Effector memory CD4-positive, alpha-beta T cell (primary cell): ENCODE measurements at regions not wholly inside any gene's neighbourhood (a gene's known extent, or its start where the extent isn't known, plus 50 kb on each side); places are given as distances from the start of the nearest gene placed in this dataset.
"Not testable (repeated sequence)": the region's sequence is repeated elsewhere in the genome, so short reads cannot be mapped to it uniquely, and the experiment has no call there.

Experiments
- DNase-seq, 3 donors: peaks; one replicate each; pipeline ENCODE4 v3.0.0-alpha.2; 2020
- H3K27ac ChIP-seq: 2 replicates; pipeline ENCODE4 v1.7.0; 2013; ENCODE audit warnings: mild to moderate bottlenecking, low read length, moderate library complexity; ENCODE audit not compliant: insufficient read depth, poor library complexity, severe bottlenecking
- H3K27me3 ChIP-seq: replicated peaks from 2 replicates; pipeline ENCODE4 v1.7.0; 2013; ENCODE audit warnings: mild to moderate bottlenecking, low read length; ENCODE audit not compliant: insufficient read depth, control insufficient read depth, poor library complexity, severe bottlenecking
- H3K36me3 ChIP-seq: 2 replicates; pipeline ENCODE4 v1.7.0; 2013; ENCODE audit warnings: mild to moderate bottlenecking, low read length, moderate library complexity; ENCODE audit not compliant: control insufficient read depth, insufficient read depth
- H3K4me1 ChIP-seq: 2 replicates; pipeline ENCODE4 v1.7.0; 2013; ENCODE audit warnings: low read length, mild to moderate bottlenecking; ENCODE audit not compliant: control insufficient read depth, insufficient read depth, poor library complexity, severe bottlenecking
- H3K4me3 ChIP-seq: 2 replicates; pipeline ENCODE4 v1.7.0; 2013; ENCODE audit warnings: low read length, low read depth, mild to moderate bottlenecking; ENCODE audit not compliant: insufficient read depth, poor library complexity, severe bottlenecking
- H3K9me3 ChIP-seq: 2 replicates; pipeline ENCODE4 v1.7.0; 2013; ENCODE audit warnings: mild to moderate bottlenecking, low read length, moderate library complexity; ENCODE audit not compliant: control insufficient read depth

GRCh38 chr10:64682043-64682442 lies 1160.8 kb downstream of the REEP3 start:
- Histone ChIP-seq H3K27me3 (no peaks in the 10 kb centered on the region), H3K4me3 (no peak overlapping the region), H3K27ac (no peak overlapping the region), H3K36me3 (no peaks in the 10 kb centered on the region), H3K9me3 (no peaks in the 10 kb centered on the region), H3K4me1 (no peaks in the 10 kb centered on the region)
- DNase-seq, result no peak

- DNase-seq, result no peak
- Histone ChIP-seq H3K27ac (no peak overlapping the region), H3K27me3 (no peaks in the 10 kb centered on the region), H3K9me3 (no peaks in the 10 kb centered on the region), H3K4me1 (no peaks in the 10 kb centered on the region), H3K4me3 (no peak overlapping the region), H3K36me3 (no peaks in the 10 kb centered on the region)
Observed at GRCh38 chr10:64690194-64690593, 1169.0 kb downstream of the REEP3 start.

GRCh38 chr10:64699244-64699643 lies 1178.0 kb downstream of the REEP3 start:
- Histone ChIP-seq H3K27ac (no peak overlapping the region), H3K4me1 (no peaks in the 10 kb centered on the region), H3K4me3 (no peak overlapping the region), H3K9me3 (no peaks in the 10 kb centered on the region), H3K27me3 (no peaks in the 10 kb centered on the region), H3K36me3 (no peaks in the 10 kb centered on the region)
- DNase-seq, result no peak

- H3K9me3 ChIP-seq, H3K27me3 ChIP-seq, H3K27ac ChIP-seq, H3K36me3 ChIP-seq, H3K4me3 ChIP-seq, H3K4me1 ChIP-seq, DNase-seq: not testable (repeated sequence)
Observed at GRCh38 chr10:64702086-64702485, 1180.9 kb downstream of the REEP3 start.

- Histone ChIP-seq H3K36me3 (no peaks in the 10 kb centered on the region), H3K9me3 (no peaks in the 10 kb centered on the region), H3K4me3 (no peak overlapping the region), H3K4me1 (no peaks in the 10 kb centered on the region), H3K27me3 (no peaks in the 10 kb centered on the region), H3K27ac (no peak overlapping the region)
- no peak for DNase-seq
Observed at GRCh38 chr10:64708884-64709681, 1187.9 kb downstream of the REEP3 start.

GRCh38 chr10:64726466-64726865 lies 1205.3 kb downstream of the REEP3 start:
- no peak overlapping the region for H3K27ac ChIP-seq
- H3K27me3 ChIP-seq, result no peaks in the 10 kb centered on the region
- no peak overlapping the region for H3K4me3 ChIP-seq
- no peak for DNase-seq
- no peaks in the 10 kb centered on the region for H3K4me1 ChIP-seq
- no peaks in the 10 kb centered on the region for H3K36me3 ChIP-seq
- no peaks in the 10 kb centered on the region for H3K9me3 ChIP-seq

- Histone ChIP-seq H3K27me3 (no peaks in the 10 kb centered on the region), H3K4me3 (no peak overlapping the region), H3K9me3 (no peaks in the 10 kb centered on the region), H3K4me1 (no peaks in the 10 kb centered on the region), H3K27ac (no peak overlapping the region), H3K36me3 (no peaks in the 10 kb centered on the region)
- DNase-seq, result no peak
Observed at GRCh38 chr10:64731016-64731415, 1209.8 kb downstream of the REEP3 start.

- H3K9me3 ChIP-seq, result no peaks in the 10 kb centered on the region
- no peaks in the 10 kb centered on the region for H3K36me3 ChIP-seq
- no peak overlapping the region for H3K4me3 ChIP-seq
- H3K27ac ChIP-seq, result no peak overlapping the region
- DNase-seq, result no peak
- no peaks in the 10 kb centered on the region for H3K4me1 ChIP-seq
- no peaks in the 10 kb centered on the region for H3K27me3 ChIP-seq
Observed at GRCh38 chr10:64732372-64732957, 1211.3 kb downstream of the REEP3 start.

GRCh38 chr10:64733980-64734379 lies 1212.8 kb downstream of the REEP3 start:
- Histone ChIP-seq H3K27me3 (no peaks in the 10 kb centered on the region), H3K9me3 (no peaks in the 10 kb centered on the region), H3K36me3 (no peaks in the 10 kb centered on the region), H3K4me3 (no peak overlapping the region), H3K27ac (no peak overlapping the region), H3K4me1 (no peaks in the 10 kb centered on the region)
- DNase-seq, result no peak

- Histone ChIP-seq H3K4me1 (no peaks in the 10 kb centered on the region), H3K36me3 (no peaks in the 10 kb centered on the region), H3K4me3 (no peak overlapping the region), H3K9me3 (peaks cover 5% of the 10 kb centered on the region), H3K27ac (no peak overlapping the region), H3K27me3 (no peaks in the 10 kb centered on the region)
- DNase-seq, result no peak
Observed at GRCh38 chr10:64738462-64738861, 1217.3 kb downstream of the REEP3 start.
